ENCODE measurements at regions not wholly inside any gene's neighbourhood (a gene's known extent, or its start where the extent isn't known, plus 50 kb on each side); places are given as distances from the start of the nearest gene placed in this dataset.
"Not testable (repeated sequence)": the region's sequence is repeated elsewhere in the genome, so short reads cannot be mapped to it uniquely, and the experiment has no call there.

GRCh38 chr16:10232757-10233156 is 50.5 kb upstream of the GRIN2A start:
- no peak for DNase-seq (ENCODE audit: low spot score)

GRCh38 chr16:10239640-10240039 is 57.4 kb upstream of the GRIN2A start:
- DNase-seq (ENCODE audit: low spot score) = no peak

- no peak for DNase-seq (ENCODE audit: low spot score)
These were observed 58.8 kb upstream of the GRIN2A start for GRCh38 chr16:10240854-10241613.

- DNase-seq (ENCODE audit: low spot score) = no peak
These were observed 59.9 kb upstream of the GRIN2A start for GRCh38 chr16:10242097-10242496.

GRCh38 chr16:10242916-10243315 is 60.7 kb upstream of the GRIN2A start:
- no peak for DNase-seq (ENCODE audit: low spot score)

DNA sequence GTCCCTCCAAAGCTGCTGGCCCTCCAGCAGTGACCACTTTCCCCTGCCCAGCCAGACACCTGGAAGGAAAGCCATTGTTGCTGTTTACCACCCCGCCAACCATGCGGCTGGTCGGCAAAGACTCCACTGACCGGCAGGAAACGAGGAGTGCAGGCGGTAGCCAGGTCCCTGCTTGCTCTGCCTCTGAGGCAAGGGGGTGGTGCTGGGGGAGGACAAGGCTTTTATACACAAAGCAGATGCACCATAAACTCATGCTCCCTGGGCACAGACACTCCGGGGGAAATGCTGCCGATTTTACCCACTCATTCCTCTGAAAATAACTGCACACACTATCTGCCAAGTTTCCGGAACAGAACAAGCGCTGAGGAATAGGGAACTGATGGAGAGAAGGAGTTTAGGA is 62.8 kb upstream of the GRIN2A start:
- no peak for DNase-seq (ENCODE audit: low spot score)

DNA sequence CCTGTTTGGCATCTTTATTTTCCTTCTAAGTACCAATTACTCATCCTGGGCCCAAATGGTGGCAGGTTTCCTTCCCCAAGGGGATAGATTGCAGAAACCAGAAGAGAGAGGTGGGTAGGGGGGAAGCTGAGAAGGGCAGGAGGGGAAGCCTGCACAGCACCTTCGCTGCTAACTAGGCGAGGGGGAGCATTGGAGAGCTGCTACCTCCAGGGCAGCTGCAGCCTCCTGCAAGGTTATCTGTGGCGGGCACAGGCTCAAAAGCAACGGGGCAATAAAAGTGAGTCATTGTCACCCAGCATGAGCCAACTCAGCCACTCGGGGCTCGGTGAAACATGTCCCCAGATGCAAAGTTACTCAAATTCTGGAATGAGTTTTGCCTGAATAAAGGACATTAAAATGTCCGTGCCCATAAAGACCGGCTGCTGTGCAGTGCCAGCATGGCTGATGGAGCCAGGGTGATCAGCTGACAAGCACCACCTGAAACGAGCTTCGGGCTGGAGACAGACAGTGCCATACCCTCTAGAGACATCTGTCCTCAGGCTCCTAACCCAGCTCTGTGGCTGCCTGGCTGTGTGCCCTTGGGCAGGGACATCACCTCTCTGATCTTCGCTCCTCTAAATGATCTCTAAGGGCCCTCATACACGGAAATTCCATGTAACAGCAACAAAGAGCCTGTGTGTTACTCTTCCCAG is 68.1 kb upstream of the GRIN2A start:
- DNase-seq (ENCODE audit: low spot score) = no peak

DNA sequence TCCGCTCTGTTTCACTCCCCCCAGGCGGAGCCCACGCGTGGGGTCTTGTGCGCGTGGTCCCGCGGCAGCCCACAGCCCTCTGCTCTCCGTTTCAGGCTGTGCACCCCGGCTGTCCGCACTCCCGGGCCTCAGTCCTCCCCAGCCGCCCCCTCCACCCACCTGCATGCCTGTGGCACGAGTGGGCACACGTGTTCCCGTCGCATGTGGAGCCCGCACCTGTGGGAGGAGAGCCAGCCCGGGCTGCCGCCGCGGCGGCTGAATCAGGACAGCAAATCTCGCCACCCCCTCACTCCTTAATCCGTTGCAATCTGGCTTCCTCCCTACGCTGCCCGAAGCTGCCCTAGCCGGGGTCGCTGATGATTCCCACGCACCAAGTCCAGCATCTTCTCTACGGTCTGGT is 69.9 kb upstream of the GRIN2A start:
- DNase-seq (ENCODE audit: low spot score) = no peak

- no peak for DNase-seq (ENCODE audit: low spot score)
These were observed 71.2 kb upstream of the GRIN2A start for GRCh38 chr16:10253409-10253808.

GRCh38 chr16:10255728-10256127 is 73.5 kb upstream of the GRIN2A start:
- DNase-seq (ENCODE audit: low spot score) = no peak

- peak; percentile 59 for DNase-seq (ENCODE audit: low spot score)
These were observed 74.8 kb upstream of the GRIN2A start for GRCh38 chr16:10256784-10257641.

- DNase-seq (ENCODE audit: low spot score) = not testable (repeated sequence)
These were observed 75.5 kb upstream of the GRIN2A start for GRCh38 chr16:10257642-10258251.

- DNase-seq (ENCODE audit: low spot score) = not testable (repeated sequence)
These were observed 76.8 kb upstream of the GRIN2A start for GRCh38 chr16:10258930-10259603.

DNA sequence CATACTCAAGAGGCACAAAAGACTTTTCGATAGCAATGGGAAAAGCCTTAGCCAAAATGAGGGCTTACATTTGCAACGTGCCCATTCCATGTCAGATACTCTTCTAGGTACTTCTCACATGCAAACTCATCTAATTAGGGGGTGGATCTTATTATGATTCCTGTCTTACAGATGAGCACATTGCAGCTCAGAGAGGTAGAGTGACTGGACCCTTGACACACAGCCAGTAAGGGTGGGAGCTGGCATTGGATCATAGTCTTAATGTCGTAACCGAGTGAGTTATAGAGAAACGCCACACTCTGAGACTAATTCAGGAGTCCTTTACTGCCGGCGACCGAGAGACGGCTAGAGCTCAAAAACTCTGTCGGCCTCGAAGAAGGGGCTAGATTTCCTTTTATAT is 78.8 kb upstream of the GRIN2A start:
- no peak for DNase-seq (ENCODE audit: low spot score)

GRCh38 chr16:10261526-10261925 is 79.3 kb upstream of the GRIN2A start:
- not testable (repeated sequence) for DNase-seq (ENCODE audit: low spot score)

DNA sequence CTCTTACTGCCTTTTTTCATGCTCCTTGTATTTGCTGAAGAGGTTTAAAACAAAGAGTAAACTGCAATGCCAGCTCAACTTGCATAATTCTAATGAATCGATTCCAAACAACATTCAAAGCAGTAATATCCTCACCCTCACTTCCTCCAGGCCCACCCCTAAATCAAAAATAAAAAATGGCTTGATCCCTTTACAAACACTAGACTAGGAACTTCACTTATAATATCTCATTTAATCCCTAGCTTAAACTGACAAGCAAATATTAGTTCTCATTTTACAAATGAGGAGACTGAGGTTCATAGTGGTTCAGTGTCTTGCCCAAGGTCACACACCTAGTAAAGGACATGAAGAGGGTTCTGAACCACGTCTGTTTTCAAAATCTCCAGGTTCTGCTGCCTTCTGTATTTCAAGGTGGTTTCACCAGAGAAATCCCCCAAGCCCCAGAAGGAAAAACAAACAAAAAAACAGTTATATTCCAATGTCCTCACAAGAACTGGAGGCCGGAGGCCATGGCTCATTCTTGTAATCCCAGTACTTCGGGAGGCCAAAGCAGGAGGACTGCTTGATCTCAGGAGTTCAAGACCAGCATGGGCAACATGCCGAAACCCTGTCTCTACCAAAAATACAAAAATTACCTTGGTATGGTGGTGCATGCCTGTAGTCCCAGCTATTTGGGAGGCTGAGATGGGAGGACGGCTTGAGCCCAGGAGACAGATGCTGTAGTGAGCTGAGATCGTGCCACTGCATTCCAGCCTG is 80.3 kb upstream of the GRIN2A start:
- DNase-seq (ENCODE audit: low spot score) = no peak

GRCh38 chr16:10265770-10266615 is 83.8 kb upstream of the GRIN2A start:
- no peak for DNase-seq (ENCODE audit: low spot score)

DNA sequence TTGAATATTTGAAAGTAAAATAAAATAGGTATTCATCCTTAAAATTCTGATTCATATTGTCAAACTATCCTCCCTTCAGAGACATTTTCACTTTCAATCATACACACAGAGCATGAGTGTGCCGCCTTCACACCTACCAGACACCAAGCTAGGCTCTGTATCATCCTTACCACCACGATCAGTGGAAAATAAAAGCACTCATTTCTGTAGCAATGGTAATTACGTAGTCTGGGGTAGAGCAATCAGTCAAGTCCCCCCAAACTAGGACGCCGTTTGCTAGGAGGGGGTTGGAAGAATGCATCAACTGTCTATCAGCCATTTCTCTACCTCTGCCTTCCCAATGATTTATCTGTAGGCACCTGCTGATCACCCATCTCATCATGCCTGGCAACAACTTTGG is 84.6 kb upstream of the GRIN2A start:
- no peak for DNase-seq (ENCODE audit: low spot score)

- DNase-seq (ENCODE audit: low spot score) = no peak
These were observed 87.4 kb upstream of the GRIN2A start for GRCh38 chr16:10269632-10270031.

GRCh38 chr16:10272250-10272854 is 90.1 kb upstream of the GRIN2A start:
- not testable (repeated sequence) for DNase-seq (ENCODE audit: low spot score)
